ENCODE measurements at regions not wholly inside any gene's neighbourhood (a gene's known extent, or its start where the extent isn't known, plus 50 kb on each side); places are given as distances from the start of the nearest gene placed in this dataset.

DNA sequence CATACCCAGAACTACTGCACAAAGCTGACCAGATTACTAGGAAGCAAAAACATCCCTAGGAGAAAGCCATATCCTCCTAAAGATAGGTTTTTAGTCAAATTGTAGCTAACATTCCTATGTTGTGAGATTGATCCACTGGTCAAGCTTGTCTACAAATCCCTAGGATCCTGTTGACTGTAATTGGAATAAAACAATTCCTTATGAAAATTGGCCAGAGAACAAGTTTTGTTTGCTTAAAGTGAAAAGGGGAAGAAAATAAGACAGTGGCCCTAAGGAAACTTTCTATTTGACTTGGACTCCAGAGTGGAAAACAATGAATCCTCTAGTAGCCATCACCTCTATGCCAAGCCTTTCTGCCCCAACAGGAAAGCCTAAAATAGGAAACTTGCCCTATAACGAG is 645.2 kb upstream of the USP24 start:
- no peak for TF ChIP-seq EZH2 (IDR thresholded peaks at IDR 0.05; ENCODE audit: low read length, unreplicated experiment)
- TF ChIP-seq, protein P1, sequence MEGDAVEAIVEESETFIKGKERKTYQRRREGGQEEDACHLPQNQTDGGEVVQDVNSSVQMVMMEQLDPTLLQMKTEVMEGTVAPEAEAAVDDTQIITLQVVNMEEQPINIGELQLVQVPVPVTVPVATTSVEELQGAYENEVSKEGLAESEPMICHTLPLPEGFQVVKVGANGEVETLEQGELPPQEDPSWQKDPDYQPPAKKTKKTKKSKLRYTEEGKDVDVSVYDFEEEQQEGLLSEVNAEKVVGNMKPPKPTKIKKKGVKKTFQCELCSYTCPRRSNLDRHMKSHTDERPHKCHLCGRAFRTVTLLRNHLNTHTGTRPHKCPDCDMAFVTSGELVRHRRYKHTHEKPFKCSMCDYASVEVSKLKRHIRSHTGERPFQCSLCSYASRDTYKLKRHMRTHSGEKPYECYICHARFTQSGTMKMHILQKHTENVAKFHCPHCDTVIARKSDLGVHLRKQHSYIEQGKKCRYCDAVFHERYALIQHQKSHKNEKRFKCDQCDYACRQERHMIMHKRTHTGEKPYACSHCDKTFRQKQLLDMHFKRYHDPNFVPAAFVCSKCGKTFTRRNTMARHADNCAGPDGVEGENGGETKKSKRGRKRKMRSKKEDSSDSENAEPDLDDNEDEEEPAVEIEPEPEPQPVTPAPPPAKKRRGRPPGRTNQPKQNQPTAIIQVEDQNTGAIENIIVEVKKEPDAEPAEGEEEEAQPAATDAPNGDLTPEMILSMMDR (conservative IDR thresholded peaks at IDR 0.05; ENCODE audit: low read depth, low read length): no peak
